Stimulated activated effector memory CD8-positive, alpha-beta T cell treated with anti-CD3 and anti-CD28 coated beads, Interleukin-12 subunit alpha, Interleukin-12 subunit beta, amount 100 ng/mL, for 72 hours (primary cell): ENCODE measurements at regions not wholly inside any gene's neighbourhood (a gene's known extent, or its start where the extent isn't known, plus 50 kb on each side); places are given as distances from the start of the nearest gene placed in this dataset.
"Not testable (repeated sequence)": the region's sequence is repeated elsewhere in the genome, so short reads cannot be mapped to it uniquely, and the experiment has no call there.

ENCODE experiments used
- ATAC-seq: fragments of 150-1000 bp; cut with Tn5 transposase; 2 replicates; pipeline ENCODE4 v1.10.0; 2021
- DNase-seq, 2 donors: peaks; one replicate each; pipeline ENCODE4 v3.0.0; 2021 to 2022; ENCODE audit warnings: low spot score in 2 of 2
- H3K27ac Mint-ChIP-seq: one replicate; pipeline ENCODE4 v1.8.0; 2022; ENCODE audit warnings: mild to moderate bottlenecking, mixed read lengths
- H3K36me3 Mint-ChIP-seq: one replicate; pipeline ENCODE4 v1.8.0; 2022; ENCODE audit warnings: mild to moderate bottlenecking, mixed read lengths
- H3K4me1 Mint-ChIP-seq: one replicate; pipeline ENCODE4 v1.8.0; 2022; ENCODE audit warnings: mixed read lengths
- H3K4me3 Mint-ChIP-seq: one replicate; pipeline ENCODE4 v1.8.0; 2022; ENCODE audit warnings: mild to moderate bottlenecking, mixed read lengths
- H3K9me3 Mint-ChIP-seq: one replicate; pipeline ENCODE4 v1.8.0; 2022; ENCODE audit warnings: mixed read lengths

DNA sequence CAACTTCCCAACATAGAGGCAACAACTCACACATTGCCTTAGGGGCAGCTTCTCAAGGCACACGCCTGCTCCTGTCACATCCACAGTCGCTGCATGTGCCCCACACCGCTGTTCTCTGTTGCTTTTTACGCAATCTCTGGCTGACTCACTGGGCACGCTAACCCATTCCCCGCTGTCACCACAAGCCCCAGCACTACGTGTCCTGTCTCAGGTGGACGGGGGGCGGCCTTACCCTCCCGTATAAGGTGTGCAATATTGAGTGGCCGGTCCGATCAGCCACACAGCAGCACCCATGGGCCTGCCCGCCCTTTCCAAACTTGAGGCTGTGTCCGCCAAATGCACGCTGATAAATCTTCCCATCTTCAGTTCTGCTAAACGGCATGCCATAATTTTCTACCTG lies 75.5 kb upstream of the TNK2 start:
- H3K4me3 Mint-ChIP-seq, H3K27ac Mint-ChIP-seq, H3K9me3 Mint-ChIP-seq, H3K4me1 Mint-ChIP-seq, ATAC-seq: not testable (repeated sequence)
- H3K36me3 Mint-ChIP-seq = peaks cover 54% of the 10 kb centered on the region
- DNase-seq = peak in 1 of 2 donors; percentile 48

DNA sequence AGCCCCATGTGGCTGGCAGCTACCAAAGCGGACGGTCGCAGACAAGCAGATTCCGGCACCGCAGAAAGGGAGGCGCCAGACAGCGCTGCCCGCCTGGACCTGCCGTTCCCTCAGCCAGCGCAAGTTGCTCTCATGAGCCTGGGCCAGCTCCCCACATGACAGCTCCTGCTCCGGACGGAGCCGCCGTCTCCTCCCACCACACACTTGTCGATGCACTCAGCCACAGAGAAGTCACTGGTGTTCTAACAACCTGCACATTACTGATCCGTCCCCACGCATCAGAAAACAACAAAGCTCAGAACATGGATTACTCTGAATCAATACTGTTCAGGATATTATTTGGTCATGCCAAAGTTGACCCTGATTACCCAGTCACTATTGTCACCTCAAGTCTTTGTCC lies 74.4 kb upstream of the TNK2 start:
- not testable (repeated sequence) for H3K9me3 Mint-ChIP-seq, H3K4me1 Mint-ChIP-seq, ATAC-seq, H3K4me3 Mint-ChIP-seq, H3K27ac Mint-ChIP-seq
- peaks cover 66% of the 10 kb centered on the region for H3K36me3 Mint-ChIP-seq
- DNase-seq = peak in 1 of 2 donors; percentile 51

DNA sequence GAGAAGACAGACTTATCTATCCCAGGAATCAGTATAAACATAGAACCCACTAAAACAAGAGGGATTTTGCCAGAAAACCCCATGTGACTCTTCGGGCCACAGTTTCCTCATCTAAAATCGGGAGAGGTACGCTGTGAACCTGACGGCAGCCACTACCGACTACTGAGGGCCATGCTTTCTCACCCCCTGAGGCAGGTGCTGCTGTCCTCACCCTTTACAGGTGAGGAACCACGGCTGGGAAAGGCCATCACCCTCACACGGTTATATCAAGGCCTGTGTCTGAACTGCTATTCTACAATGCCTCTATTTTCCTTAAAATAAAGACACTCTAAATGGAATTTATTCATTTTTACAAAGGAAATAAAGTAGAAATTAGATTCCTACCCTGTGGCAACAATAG lies 73.4 kb upstream of the TNK2 start:
- not testable (repeated sequence) for H3K9me3 Mint-ChIP-seq, H3K27ac Mint-ChIP-seq, H3K4me1 Mint-ChIP-seq, ATAC-seq, H3K4me3 Mint-ChIP-seq
- peak in 1 of 2 donors; percentile 47 for DNase-seq
- H3K36me3 Mint-ChIP-seq = peaks cover 75% of the 10 kb centered on the region

DNA sequence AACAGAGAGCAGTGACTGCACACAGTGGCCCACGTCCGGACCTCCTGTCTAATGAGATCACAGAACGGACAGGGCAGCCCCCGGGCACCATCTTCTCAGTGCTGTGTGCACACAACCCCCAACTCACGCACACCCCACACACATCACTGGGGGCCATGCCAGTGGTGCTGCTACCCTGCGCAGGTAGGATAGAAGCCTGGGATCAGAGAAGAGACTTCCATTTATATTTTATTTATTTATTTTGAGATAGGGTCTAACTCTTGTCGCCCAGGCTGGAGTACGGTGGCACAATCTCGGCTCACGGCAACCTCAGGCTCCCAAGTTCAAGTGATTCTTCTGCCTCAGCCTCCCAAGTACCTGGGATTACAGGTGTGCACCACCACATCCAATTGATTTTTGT lies 71.5 kb upstream of the TNK2 start:
- DNase-seq, H3K4me3 Mint-ChIP-seq, ATAC-seq, H3K9me3 Mint-ChIP-seq, H3K4me1 Mint-ChIP-seq, H3K27ac Mint-ChIP-seq: not testable (repeated sequence)
- peaks cover 93% of the 10 kb centered on the region for H3K36me3 Mint-ChIP-seq

DNA sequence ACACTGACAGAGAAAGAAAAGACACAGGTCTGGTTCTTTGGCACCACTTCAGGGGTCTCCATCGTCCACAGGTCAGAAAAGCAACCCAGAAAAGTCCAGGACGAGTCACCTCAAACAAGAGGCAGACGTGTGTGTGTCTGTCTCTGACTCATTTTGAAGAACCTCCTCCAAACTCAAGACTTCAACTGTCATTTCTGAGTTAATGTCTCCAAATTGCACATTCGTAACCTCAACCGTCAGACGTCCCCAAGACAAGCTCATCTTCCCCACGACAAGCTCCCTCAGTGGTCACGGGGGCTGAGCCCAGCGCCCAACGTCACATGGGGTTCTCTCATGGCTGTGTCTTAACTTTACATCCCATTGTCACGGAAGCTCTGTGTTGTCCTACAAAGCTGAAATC lies 70.2 kb upstream of the TNK2 start:
- H3K4me3 Mint-ChIP-seq, H3K4me1 Mint-ChIP-seq, H3K9me3 Mint-ChIP-seq, H3K27ac Mint-ChIP-seq: not testable (repeated sequence)
- H3K36me3 Mint-ChIP-seq = peaks cover 93% of the 10 kb centered on the region
- DNase-seq = peak; percentile 1 to 50
- ATAC-seq = peak; percentile 95

DNA sequence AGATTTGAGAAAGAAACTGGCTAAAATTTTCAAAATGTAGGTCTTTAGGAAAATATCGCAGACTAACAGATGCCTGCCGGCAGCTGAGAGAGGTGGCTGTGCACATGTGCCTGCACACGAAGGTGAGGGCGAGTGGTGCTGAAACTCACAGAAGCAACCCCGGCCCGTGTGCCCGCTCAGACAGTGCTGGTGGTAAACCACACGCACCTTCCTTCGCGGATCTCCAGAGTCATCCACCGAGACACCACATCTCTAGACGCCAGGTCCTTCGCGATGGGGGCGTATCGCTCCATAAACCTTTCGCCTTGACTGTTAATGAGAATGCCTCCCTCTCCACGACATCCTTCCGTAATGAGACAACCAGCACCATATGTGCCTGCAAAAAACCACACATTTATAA lies 68.5 kb upstream of the TNK2 start:
- ATAC-seq (peak; percentile 40), DNase-seq (peak in 1 of 2 donors; percentile 40)
- H3K36me3 Mint-ChIP-seq = peaks cover 92% of the 10 kb centered on the region
- H3K4me3 Mint-ChIP-seq, H3K9me3 Mint-ChIP-seq, H3K4me1 Mint-ChIP-seq, H3K27ac Mint-ChIP-seq: not testable (repeated sequence)

DNA sequence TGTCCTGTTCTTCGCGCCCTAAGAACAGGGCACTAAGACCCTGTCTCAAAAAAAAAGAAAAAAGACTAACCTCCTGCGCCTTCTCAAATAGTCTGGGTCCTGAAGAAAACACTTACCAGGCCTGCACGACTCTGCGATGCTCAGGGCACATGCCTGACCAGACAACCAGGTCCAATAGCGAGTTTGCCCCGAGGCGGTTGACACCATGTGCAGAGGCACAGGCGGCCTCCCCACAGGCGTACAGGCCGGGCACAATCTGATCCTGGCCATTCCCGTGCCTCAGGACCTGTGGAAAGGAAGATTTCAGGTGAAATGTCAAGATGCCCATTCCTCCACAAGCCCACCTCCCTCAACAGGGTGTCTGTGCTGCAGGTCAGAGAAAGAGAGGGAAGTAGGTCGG lies 65.9 kb upstream of the TNK2 start:
- DNase-seq = peak in 1 of 2 donors; percentile 45
- H3K36me3 Mint-ChIP-seq = peaks cover 96% of the 10 kb centered on the region

DNA sequence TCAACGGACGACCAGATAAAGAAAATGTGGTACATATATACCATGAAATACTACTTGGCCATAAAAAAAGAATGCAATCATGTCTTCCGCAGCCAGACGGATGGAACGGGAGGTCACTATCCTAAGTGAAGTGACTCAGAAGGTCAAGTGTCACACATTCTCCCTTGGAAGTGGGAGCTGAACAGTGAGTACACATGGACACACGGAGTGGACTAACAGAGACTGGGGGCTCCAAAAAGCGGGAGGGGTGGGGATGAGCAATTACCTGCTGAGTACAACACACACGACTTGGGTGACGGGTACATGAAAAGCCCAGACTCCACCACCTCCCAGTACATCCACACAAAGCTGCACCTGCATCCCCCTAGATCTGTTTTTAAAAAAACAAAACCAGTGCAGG lies 62.5 kb upstream of the TNK2 start:
- H3K36me3 Mint-ChIP-seq = peaks cover 89% of the 10 kb centered on the region
- H3K4me3 Mint-ChIP-seq, ATAC-seq, H3K9me3 Mint-ChIP-seq: not testable (repeated sequence)
- H3K27ac Mint-ChIP-seq = peak overlapping the region; percentile 56
- peaks cover 13% of the 10 kb centered on the region for H3K4me1 Mint-ChIP-seq
- peak in 1 of 2 donors; percentile 46 for DNase-seq

More for the DNA sequence above, 65.9 kb upstream of the TNK2 start:
- H3K4me3 Mint-ChIP-seq, ATAC-seq, H3K27ac Mint-ChIP-seq, H3K9me3 Mint-ChIP-seq: not testable (repeated sequence)
- H3K4me1 Mint-ChIP-seq = peaks cover 13% of the 10 kb centered on the region

DNA sequence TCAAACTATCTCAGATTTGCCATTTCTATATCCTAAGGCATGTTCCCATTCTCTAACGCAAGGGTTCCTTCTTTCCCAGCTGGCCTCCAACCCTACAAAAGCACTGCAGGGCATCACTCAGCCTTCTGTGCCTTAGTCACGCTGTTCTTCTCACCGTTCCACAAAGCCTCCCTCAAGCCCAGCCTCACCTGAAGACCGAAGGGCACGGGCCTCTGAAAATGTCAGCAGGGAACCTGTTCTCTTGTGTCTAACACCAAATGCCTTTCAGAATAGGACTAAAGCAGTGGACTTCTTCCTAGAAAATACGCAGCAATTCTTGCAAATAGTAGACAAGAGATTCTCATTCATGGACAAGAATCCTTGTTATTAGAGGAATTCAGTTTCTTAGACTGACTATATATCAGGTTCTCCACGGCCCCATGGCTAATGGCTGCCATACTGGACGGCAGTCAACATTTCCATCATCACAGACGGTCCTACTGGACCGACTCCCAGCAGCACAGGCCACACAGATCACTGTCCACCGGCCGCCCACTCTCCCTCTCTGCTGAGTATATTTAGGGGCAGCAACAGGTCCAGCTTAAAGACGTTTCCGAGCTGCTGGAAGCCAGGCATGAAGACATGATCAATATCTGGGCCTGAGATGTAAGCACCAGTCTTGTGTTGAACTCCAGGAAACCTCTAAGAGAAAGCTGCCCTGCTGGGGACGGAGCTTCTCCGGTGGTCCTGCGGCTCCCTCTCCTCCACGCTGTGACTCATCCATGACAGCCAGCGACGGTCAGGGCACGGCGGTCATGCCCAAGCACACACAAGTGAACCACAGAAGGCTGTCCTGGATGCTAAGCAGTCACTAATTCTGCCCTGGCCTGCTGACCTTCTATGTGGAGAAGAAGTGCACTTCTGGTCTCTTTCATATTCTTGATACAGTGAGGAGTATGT lies 61.8 kb upstream of the TNK2 start:
- peak overlapping the region; percentile 56 for H3K27ac Mint-ChIP-seq
- H3K4me1 Mint-ChIP-seq = peaks cover 16% of the 10 kb centered on the region
- ATAC-seq, H3K9me3 Mint-ChIP-seq, H3K4me3 Mint-ChIP-seq: not testable (repeated sequence)
- DNase-seq = peak in 1 of 2 donors; percentile 46
- peaks cover 89% of the 10 kb centered on the region for H3K36me3 Mint-ChIP-seq

DNA sequence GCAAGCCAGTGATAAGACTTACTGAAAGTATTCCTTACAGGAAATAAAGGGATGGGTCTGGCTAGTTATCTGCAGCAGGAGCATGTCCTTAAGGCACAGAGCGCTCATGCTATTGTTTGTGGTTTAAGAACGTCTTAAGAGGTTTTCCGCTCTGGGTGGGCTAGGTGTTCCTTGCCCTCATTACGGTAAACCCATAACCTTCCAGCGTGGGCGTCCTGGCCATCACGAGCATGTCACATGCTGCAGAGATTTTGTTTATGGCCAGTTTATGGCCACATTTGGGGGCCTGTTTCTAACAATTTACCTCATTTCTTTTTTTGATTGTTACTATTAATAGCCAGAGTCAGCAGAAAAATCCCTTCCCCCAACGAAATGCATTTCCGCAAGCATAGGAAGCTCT lies 61.0 kb upstream of the TNK2 start:
- peaks cover 23% of the 10 kb centered on the region for H3K4me1 Mint-ChIP-seq
- H3K36me3 Mint-ChIP-seq = peaks cover 89% of the 10 kb centered on the region
- H3K4me3 Mint-ChIP-seq, H3K9me3 Mint-ChIP-seq, H3K27ac Mint-ChIP-seq, ATAC-seq: not testable (repeated sequence)
- DNase-seq = peak in 1 of 2 donors; percentile 37

DNA sequence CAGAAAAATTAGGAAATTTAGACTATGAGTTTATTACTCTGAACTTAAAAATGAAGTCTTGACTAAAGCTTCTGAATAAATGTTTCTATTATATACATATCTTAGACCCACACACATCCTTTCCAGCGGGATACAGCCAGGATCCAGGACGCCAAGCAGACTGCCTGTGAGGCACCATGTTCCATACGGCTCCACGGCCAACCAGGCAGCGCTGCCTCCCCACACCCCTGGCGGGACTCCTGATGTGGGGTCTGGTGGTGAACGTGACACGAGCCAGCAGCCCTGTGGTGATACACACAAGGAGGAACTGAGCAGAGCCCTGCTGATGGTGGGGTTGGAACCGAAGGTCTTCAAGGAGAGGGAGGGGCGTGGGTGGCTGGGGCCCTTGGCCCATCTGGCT lies 59.8 kb upstream of the TNK2 start:
- H3K27ac Mint-ChIP-seq, H3K4me3 Mint-ChIP-seq, H3K9me3 Mint-ChIP-seq: not testable (repeated sequence)
- ATAC-seq (peak; percentile 35), DNase-seq (peak in 1 of 2 donors; percentile 44)
- Mint-ChIP-seq H3K36me3 (peaks cover 92% of the 10 kb centered on the region), H3K4me1 (peaks cover 25% of the 10 kb centered on the region)

DNA sequence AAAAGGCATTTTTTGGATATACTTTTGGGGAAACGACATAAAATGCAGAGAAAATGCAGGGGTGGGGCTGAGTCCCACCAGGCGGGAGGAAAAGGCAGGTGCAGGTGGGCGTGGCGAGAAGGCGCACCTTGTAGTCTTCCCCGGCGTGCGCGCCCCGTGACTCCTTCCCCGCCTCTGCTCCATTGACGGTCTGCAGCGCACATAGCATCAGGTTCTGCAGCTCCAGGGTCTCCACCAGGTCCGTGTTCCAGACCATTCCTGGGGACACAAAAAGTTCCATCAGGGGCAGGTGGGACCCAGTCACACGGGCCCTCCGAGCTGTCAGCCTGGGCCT lies 59.0 kb upstream of the TNK2 start:
- H3K9me3 Mint-ChIP-seq, ATAC-seq, H3K4me3 Mint-ChIP-seq, H3K27ac Mint-ChIP-seq, DNase-seq: not testable (repeated sequence)
- peaks cover 25% of the 10 kb centered on the region for H3K4me1 Mint-ChIP-seq
- H3K36me3 Mint-ChIP-seq = peaks cover 93% of the 10 kb centered on the region

DNA sequence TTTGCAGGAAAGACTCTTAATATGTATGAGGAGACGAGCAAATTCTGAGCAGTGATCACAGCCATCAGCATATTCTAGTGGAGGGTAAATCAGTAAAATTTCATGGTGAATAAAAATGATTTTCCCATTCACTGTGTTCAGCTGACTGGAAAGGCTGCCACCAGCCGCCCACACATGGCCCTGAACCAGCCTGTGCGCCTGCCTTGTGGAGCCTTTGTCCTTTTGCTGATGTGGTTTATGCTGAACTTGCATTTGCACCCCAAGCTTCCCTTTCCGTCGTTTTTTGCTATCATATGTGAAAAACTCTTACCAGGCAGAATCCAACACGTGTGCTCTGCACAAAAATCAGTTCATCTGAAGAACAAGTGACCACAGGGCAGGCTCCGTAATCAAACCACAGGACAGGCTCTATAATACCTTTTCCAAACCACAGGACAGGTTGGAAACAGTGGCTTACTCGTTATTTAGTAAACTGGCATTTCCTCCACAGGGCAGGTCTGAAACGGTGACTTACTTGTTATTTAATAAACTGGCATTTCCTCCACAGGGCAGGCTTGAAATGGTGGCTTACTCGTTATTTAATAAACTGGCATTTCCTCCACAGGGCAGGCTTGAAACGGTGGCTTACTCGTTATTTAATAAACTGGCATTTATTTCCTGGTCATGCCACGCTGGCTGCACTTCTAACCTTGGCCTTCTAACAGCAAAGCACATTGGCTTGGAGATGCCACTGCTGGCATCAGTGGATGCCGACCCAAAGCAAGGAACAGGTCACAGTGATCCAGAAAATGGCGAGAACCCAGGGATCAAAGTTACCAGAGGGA lies 58.4 kb upstream of the TNK2 start:
- DNase-seq = peak in 1 of 2 donors; percentile 33
- not testable (repeated sequence) for ATAC-seq, H3K9me3 Mint-ChIP-seq, H3K27ac Mint-ChIP-seq, H3K4me3 Mint-ChIP-seq
- Mint-ChIP-seq H3K4me1 (peaks cover 25% of the 10 kb centered on the region), H3K36me3 (peaks cover 93% of the 10 kb centered on the region)

DNA sequence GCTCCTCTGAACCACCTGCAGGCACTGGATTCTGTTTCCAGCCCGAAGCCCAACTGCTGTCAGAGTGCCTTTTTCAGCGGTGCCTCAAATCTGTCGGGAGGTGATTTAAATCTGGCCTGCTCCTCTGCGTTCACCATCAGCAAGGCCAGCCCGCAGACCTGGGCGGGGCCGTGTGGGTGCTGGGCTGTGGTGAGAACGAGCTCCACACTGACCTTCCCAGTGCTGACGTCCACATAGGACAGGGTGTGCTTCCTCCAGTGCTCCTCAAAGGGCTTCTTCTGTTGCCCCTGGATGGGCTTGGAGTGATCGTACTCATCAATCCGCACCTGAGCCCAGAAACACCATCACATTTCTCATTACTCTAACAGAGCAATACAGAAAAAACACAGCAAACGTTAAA lies 56.9 kb upstream of the TNK2 start:
- Mint-ChIP-seq H3K4me1 (peaks cover 32% of the 10 kb centered on the region), H3K27ac (peak overlapping the region; percentile 67), H3K36me3 (peaks cover 93% of the 10 kb centered on the region)
- not testable (repeated sequence) for H3K4me3 Mint-ChIP-seq, ATAC-seq, H3K9me3 Mint-ChIP-seq, DNase-seq

DNA sequence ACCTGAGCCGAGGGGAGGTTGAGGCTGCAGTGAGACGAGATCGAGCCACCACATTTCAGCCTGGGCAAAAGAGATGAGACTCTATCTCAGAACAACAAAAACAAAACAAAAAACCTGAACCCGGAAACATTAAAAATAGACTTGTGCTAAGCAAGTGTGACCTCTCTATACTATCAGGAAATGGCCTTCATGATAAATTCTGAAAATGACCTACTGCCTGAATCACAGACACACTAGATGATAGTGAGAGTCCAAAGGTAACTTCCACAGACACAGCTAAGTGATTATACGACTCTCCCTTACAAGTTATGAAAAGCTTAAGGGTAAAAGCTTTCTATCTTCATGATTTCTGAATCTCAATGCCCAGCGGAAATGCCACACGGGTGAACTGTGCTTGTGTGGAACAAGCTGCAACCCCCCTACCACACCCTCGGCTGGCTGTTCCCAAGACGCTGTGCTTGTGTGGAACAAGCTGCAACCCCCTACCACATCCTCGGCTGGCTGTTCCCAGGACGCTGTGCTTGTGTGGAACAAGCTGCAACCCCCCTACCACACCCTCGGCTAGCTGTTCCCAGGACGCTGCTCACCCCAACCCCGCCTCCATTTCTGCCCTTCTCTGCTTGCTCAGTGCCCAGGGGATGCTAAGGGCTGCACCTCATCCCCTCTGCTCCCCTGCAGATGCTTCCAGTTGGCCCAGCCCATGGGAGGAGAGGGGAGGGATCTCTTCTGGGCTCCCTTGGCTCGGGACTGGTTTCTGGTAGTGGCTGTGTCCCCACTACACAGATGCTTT lies 56.2 kb upstream of the TNK2 start:
- Mint-ChIP-seq H3K36me3 (peaks cover 91% of the 10 kb centered on the region), H3K27ac (peak overlapping the region; percentile 67), H3K4me1 (peaks cover 28% of the 10 kb centered on the region)
- ATAC-seq, H3K9me3 Mint-ChIP-seq, DNase-seq, H3K4me3 Mint-ChIP-seq: not testable (repeated sequence)
